CD14-positive monocyte (primary cell): ENCODE measurements at regions not wholly inside any gene's neighbourhood (a gene's known extent, or its start where the extent isn't known, plus 50 kb on each side); places are given as distances from the start of the nearest gene placed in this dataset.
A peak's percentile ranks its signal among the peaks of the same experiment; 100 is the strongest.

Source experiments
- DNase-seq, 3 donors: peaks; one replicate each; pipeline ENCODE4 v3.0.0-alpha.2; 2011 to 2022
- H2AFZ ChIP-seq: 2 replicates; pipeline ENCODE4 v1.6.0; 2012; ENCODE audit warnings: mild to moderate bottlenecking, low read depth, low read length, inconsistent platforms; ENCODE audit not compliant: insufficient read depth, poor library complexity, severe bottlenecking
- H3K27ac ChIP-seq, 2 donors: 1 replicate in 1 of 2; 2 replicates in 1 of 2; pipeline ENCODE4 v1.5.1; 2012 to 2013; ENCODE audit warnings: low read length in 2 of 2, control low read depth in 1 of 2, inconsistent platforms in 1 of 2, low read depth in 1 of 2, mild to moderate bottlenecking in 1 of 2
- H3K27me3 ChIP-seq, 2 donors: one replicate each; pipeline versions ENCODE4 v1.6.0 to v1.6.1; 2011 to 2013; ENCODE audit warnings: low read length in 2 of 2; ENCODE audit not compliant: control insufficient read depth in 2 of 2, insufficient read depth in 2 of 2
- H3K36me3 ChIP-seq, 2 donors: replicated peaks in 1 of 2; 1 replicate in 1 of 2; 2 replicates in 1 of 2; pipeline versions ENCODE4 v1.5.1 to v1.6.1; 2012 to 2013; ENCODE audit warnings: low read length in 2 of 2, control low read depth in 1 of 2, inconsistent platforms in 1 of 2, mild to moderate bottlenecking in 1 of 2; ENCODE audit not compliant: insufficient read depth in 2 of 2, control insufficient read depth in 1 of 2
- H3K4me1 ChIP-seq, 2 donors: 1 replicate in 1 of 2; 2 replicates in 1 of 2; pipeline versions ENCODE4 v1.5.1 to v1.6.1; 2012 to 2013; ENCODE audit warnings: low read length in 2 of 2, control low read depth in 1 of 2, inconsistent platforms in 1 of 2, mild to moderate bottlenecking in 1 of 2, moderate library complexity in 1 of 2; ENCODE audit not compliant: insufficient read depth in 2 of 2, control insufficient read depth in 1 of 2
- H3K4me2 ChIP-seq: replicated peaks from 2 replicates; pipeline ENCODE3; 2012; ENCODE audit warnings: low read length, moderate library complexity, mild to moderate bottlenecking; ENCODE audit not compliant: poor library complexity, severe bottlenecking; ENCODE audit errors: extremely low read depth
- H3K4me3 ChIP-seq, 3 experiments: fragments of 200-600 bp in 1 of 3; sonication (generic) in 1 of 3; replicated peaks in 1 of 3; 1 replicate in 2 of 3; 2 replicates in 1 of 3; pipeline ENCODE4 v1.5.1; 2011 to 2013; ENCODE audit warnings: low read length in 3 of 3, mild to moderate bottlenecking in 3 of 3, control low read depth in 2 of 3, low read depth in 2 of 3, inconsistent platforms in 1 of 3, moderate library complexity in 1 of 3
- H3K79me2 ChIP-seq: 2 replicates; pipeline ENCODE4 v1.6.0; 2012; ENCODE audit warnings: mild to moderate bottlenecking, control low read depth, inconsistent platforms, low read length, moderate library complexity; ENCODE audit not compliant: insufficient read depth
- H3K9ac ChIP-seq: 2 replicates; pipeline ENCODE4 v1.6.0; 2017; ENCODE audit warnings: low read length, mild to moderate bottlenecking; ENCODE audit not compliant: insufficient read depth, poor library complexity, severe bottlenecking
- H3K9me3 ChIP-seq, 2 donors: replicated peaks in 1 of 2; 1 replicate in 1 of 2; 2 replicates in 1 of 2; pipeline versions ENCODE4 v1.5.1 to v1.6.1; 2012 to 2013; ENCODE audit warnings: low read length in 2 of 2, control low read depth in 1 of 2; ENCODE audit not compliant: control insufficient read depth in 1 of 2, insufficient read depth in 1 of 2
- H4K20me1 ChIP-seq: 2 replicates; pipeline ENCODE4 v1.6.0; 2012; ENCODE audit warnings: mild to moderate bottlenecking, low read length, control low read depth, moderate library complexity; ENCODE audit not compliant: insufficient read depth
- H3K27ac Mint-ChIP-seq, 7 donors: one replicate each; pipeline ENCODE4 v1.8.0; 2020; ENCODE audit warnings: mild to moderate bottlenecking in 7 of 7, mixed read lengths in 7 of 7, moderate library complexity in 6 of 7, inconsistent platforms in 2 of 7
- H3K27me3 Mint-ChIP-seq, 3 donors: one replicate each; pipeline ENCODE4 v1.8.0; 2021 to 2022; ENCODE audit warnings: low read depth in 3 of 3, mild to moderate bottlenecking in 3 of 3, mixed read lengths in 3 of 3, moderate library complexity in 3 of 3, inconsistent platforms in 1 of 3
- H3K36me3 Mint-ChIP-seq, 2 donors: one replicate each; pipeline ENCODE4 v1.8.0; 2020; ENCODE audit warnings: mixed read lengths in 2 of 2, inconsistent platforms in 1 of 2, mild to moderate bottlenecking in 1 of 2
- H3K4me1 Mint-ChIP-seq: one replicate; pipeline ENCODE4 v1.8.0; 2020; ENCODE audit warnings: mild to moderate bottlenecking, mixed read lengths
- H3K4me3 Mint-ChIP-seq, 2 donors: one replicate each; pipeline ENCODE4 v1.8.0; 2020; ENCODE audit warnings: mild to moderate bottlenecking in 2 of 2, mixed read lengths in 2 of 2, moderate library complexity in 1 of 2
- H3K9me3 Mint-ChIP-seq, 7 donors: one replicate each; pipeline ENCODE4 v1.8.0; 2020 to 2022; ENCODE audit warnings: mixed read lengths in 7 of 7, mild to moderate bottlenecking in 6 of 7, moderate library complexity in 6 of 7, inconsistent platforms in 2 of 7
- WGBS: methylation state at CpG from one replicate; pipeline ENCODE4 v1.1.5; 2013; ENCODE audit warnings: missing lambda C conversion rate; ENCODE audit not compliant: insufficient coverage; 5-methylcytosine and 5-hydroxymethylcytosine counted together
- intact Hi-C, 2 donors: fragments of 100-400 bp; cut with micrococcal nuclease; formaldehyde crosslinking; loops; one replicate each; pipeline versions ENCODE4 v1.15.0 to v1.15.1; 2023
- TF ChIP-seq, protein P1 (sequence below): fragments of 200-600 bp; IDR thresholded peaks from one replicate; pipeline ENCODE4 v1.8.0; 2022; ENCODE audit warnings: antibody characterized with exemption, mild to moderate bottlenecking

DNA sequence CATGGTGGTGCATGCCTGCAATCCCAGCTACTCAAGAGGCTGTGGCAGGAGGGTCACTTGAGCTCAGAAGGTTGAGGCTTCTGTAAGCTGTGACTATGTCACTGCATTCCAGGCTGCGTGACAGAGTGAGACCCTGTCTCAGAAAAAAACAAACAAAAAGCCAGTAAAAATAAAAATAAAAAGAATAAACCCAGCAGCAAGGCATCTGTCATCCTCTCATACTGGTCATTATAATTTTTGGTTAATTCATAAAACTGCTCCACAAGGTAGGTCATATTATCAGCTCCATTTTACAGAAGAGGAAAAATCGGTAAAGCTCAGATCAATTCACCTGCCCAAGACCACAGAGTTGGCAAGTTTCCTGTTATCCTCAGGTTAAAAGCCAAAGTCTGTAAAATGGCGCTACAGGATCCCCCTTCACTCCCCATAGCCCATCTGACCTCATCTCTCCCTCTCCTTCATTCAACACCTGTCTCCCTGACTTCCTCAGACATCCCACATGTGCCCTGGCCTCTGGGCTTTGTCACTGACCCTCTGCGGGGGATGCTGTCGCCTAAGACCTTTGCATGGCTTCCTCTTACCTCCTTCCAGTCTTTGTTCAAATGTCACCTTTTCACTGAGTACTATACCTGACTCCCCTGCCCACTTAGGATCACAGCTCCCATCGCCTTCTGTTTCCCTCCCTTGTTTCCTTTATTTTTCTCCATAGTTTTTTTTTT lies 213.2 kb upstream of the ZNF217 start:
- peaks cover 4% of the 10 kb centered on the region for H3K4me1 Mint-ChIP-seq
- no peaks in the 10 kb centered on the region for H3K9me3 ChIP-seq
- DNase-seq = no peak
- peak overlapping the region in 1 of 7 donors; percentile 17 for H3K27ac Mint-ChIP-seq
- H3K36me3 ChIP-seq = no peaks in the 10 kb centered on the region
- H2AFZ ChIP-seq = no peak overlapping the region
- no peaks in the 10 kb centered on the region for H3K4me1 ChIP-seq
- no peak overlapping the region for H3K9ac ChIP-seq
- intact Hi-C loops = no loop called here
- TF ChIP-seq, protein P1, sequence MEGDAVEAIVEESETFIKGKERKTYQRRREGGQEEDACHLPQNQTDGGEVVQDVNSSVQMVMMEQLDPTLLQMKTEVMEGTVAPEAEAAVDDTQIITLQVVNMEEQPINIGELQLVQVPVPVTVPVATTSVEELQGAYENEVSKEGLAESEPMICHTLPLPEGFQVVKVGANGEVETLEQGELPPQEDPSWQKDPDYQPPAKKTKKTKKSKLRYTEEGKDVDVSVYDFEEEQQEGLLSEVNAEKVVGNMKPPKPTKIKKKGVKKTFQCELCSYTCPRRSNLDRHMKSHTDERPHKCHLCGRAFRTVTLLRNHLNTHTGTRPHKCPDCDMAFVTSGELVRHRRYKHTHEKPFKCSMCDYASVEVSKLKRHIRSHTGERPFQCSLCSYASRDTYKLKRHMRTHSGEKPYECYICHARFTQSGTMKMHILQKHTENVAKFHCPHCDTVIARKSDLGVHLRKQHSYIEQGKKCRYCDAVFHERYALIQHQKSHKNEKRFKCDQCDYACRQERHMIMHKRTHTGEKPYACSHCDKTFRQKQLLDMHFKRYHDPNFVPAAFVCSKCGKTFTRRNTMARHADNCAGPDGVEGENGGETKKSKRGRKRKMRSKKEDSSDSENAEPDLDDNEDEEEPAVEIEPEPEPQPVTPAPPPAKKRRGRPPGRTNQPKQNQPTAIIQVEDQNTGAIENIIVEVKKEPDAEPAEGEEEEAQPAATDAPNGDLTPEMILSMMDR = no peak
- 77% methylated on average over 3 of the region's 6 CpGs for WGBS
- H3K79me2 ChIP-seq = no peaks in the 10 kb centered on the region
- no peak overlapping the region for H3K4me3 Mint-ChIP-seq
- no peak overlapping the region for H3K4me3 ChIP-seq
- no peak overlapping the region for H3K4me2 ChIP-seq
- no peaks in the 10 kb centered on the region for H3K36me3 Mint-ChIP-seq
- H3K27me3 Mint-ChIP-seq = peaks cover 0 to 2% (median 0%) of the 10 kb centered on the region in 3 donors
- no peaks in the 10 kb centered on the region for H3K27me3 ChIP-seq
- H3K27ac ChIP-seq = no peak overlapping the region
- H4K20me1 ChIP-seq = no peaks in the 10 kb centered on the region
- H3K9me3 Mint-ChIP-seq = no peaks in the 10 kb centered on the region

DNA sequence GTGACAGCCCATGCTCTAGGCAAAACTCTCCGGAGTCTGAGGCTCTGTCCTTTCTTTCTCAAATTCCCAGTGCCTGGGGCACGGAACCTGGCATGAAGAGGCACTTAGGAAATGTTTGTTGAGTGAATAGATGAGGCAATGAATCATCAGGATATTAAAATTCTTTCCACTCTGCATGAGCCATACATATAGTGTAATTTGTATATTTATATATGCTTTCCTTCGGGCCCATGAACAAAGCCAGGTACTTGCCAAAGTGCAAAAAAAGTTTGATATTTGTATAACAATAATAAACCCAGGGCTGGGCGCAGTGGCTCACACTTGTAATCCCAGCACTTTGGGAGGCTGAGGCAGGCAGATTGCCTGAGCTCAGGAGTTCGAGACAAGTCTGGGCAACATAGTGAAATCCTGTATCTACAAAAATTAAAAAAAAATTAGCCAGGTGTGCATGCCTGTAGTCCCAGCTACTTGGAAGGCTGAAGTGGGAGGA lies 212.3 kb upstream of the ZNF217 start:
- intact Hi-C loops = no loop called here

More for the DNA sequence above, 212.3 kb upstream of the ZNF217 start:
- Mint-ChIP-seq H3K4me3 (no peak overlapping the region), H3K27ac (no peak overlapping the region), H3K27me3 (no peaks in the 10 kb centered on the region), H3K9me3 (no peaks in the 10 kb centered on the region), H3K36me3 (no peaks in the 10 kb centered on the region), H3K4me1 (peaks cover 4% of the 10 kb centered on the region)
- H3K27me3 ChIP-seq = no peaks in the 10 kb centered on the region
- DNase-seq = no peak
- TF ChIP-seq, protein P1 = no peak
- no peaks in the 10 kb centered on the region for H3K9me3 ChIP-seq
- no peaks in the 10 kb centered on the region for H3K36me3 ChIP-seq
- H3K4me2 ChIP-seq = no peak overlapping the region
- H3K9ac ChIP-seq = no peak overlapping the region
- no peak overlapping the region for H2AFZ ChIP-seq
- H3K4me1 ChIP-seq = no peaks in the 10 kb centered on the region
- H3K4me3 ChIP-seq = no peak overlapping the region
- no CpG with 5 or more reads among the region's 5 CpGs for WGBS
- no peak overlapping the region for H3K27ac ChIP-seq
- no peaks in the 10 kb centered on the region for H3K79me2 ChIP-seq
- no peaks in the 10 kb centered on the region for H4K20me1 ChIP-seq
